CD4-positive, alpha-beta memory T cell (primary cell): ENCODE measurements at regions not wholly inside any gene's neighbourhood (a gene's known extent, or its start where the extent isn't known, plus 50 kb on each side); places are given as distances from the start of the nearest gene placed in this dataset.

Experiments
- CTCF ChIA-PET: fragments of 350-600 bp; sonication (Branson Sonifier 250); formaldehyde crosslinking; loops from one replicate; lab custom pipeline; 2021; ENCODE audit warnings: inconsistent platforms; ENCODE audit not compliant: partially characterized antibody; lab: Charles Lee
- POLR2A ChIA-PET: fragments of 350-600 bp; sonication (Branson Sonifier 250); formaldehyde crosslinking; loops from one replicate; lab custom pipeline; 2021; ENCODE audit not compliant: partially characterized antibody; lab: Charles Lee
- DNase-seq, 5 donors: peaks; one replicate each; pipeline versions ENCODE4 v3.0.0 to v3.0.0-alpha.2; 2020 to 2022; ENCODE audit warnings: mixed read lengths in 1 of 5
- H3K27ac ChIP-seq: one replicate; pipeline ENCODE4 v1.7.0; 2013; ENCODE audit warnings: low read depth, low read length
- H3K27me3 ChIP-seq: 2 replicates; pipeline ENCODE4 v1.7.0; 2013; ENCODE audit warnings: mild to moderate bottlenecking, low read length, moderate library complexity; ENCODE audit not compliant: insufficient read depth
- H3K36me3 ChIP-seq: 2 replicates; pipeline ENCODE4 v1.7.0; 2013; ENCODE audit warnings: mild to moderate bottlenecking, low read length, moderate library complexity; ENCODE audit not compliant: insufficient read depth
- H3K4me1 ChIP-seq: 2 replicates; pipeline ENCODE4 v1.7.0; 2013; ENCODE audit warnings: mild to moderate bottlenecking, low read length, moderate library complexity; ENCODE audit not compliant: insufficient read depth
- H3K4me3 ChIP-seq, 2 donors: one replicate each; pipeline ENCODE4 v1.7.0; 2013; ENCODE audit warnings: low read length in 2 of 2, mild to moderate bottlenecking in 1 of 2
- H3K9me3 ChIP-seq, 2 donors: one replicate each; pipeline ENCODE4 v1.7.0; 2013; ENCODE audit warnings: low read length in 2 of 2, control low read depth in 1 of 2; ENCODE audit not compliant: control insufficient read depth in 1 of 2
- H3K27ac Mint-ChIP-seq, 7 donors: one replicate each; pipeline ENCODE4 v1.8.0; 2020 to 2021; ENCODE audit warnings: mixed read lengths in 7 of 7, mild to moderate bottlenecking in 6 of 7, inconsistent platforms in 3 of 7, moderate library complexity in 3 of 7
- H3K27me3 Mint-ChIP-seq, 2 donors: one replicate each; pipeline ENCODE4 v1.8.0; 2020 to 2021; ENCODE audit warnings: mixed read lengths in 2 of 2
- H3K36me3 Mint-ChIP-seq, 2 donors: one replicate each; pipeline ENCODE4 v1.8.0; 2020 to 2021; ENCODE audit warnings: mixed read lengths in 2 of 2, inconsistent platforms in 1 of 2, mild to moderate bottlenecking in 1 of 2
- H3K4me1 Mint-ChIP-seq, 4 donors: one replicate each; pipeline ENCODE4 v1.8.0; 2020 to 2021; ENCODE audit warnings: mixed read lengths in 4 of 4, mild to moderate bottlenecking in 1 of 4
- H3K4me3 Mint-ChIP-seq, 8 donors: one replicate each; pipeline ENCODE4 v1.8.0; 2020 to 2021; ENCODE audit warnings: mixed read lengths in 8 of 8, mild to moderate bottlenecking in 7 of 8, moderate library complexity in 6 of 8, inconsistent platforms in 3 of 8
- H3K9me3 Mint-ChIP-seq, 8 donors: one replicate each; pipeline ENCODE4 v1.8.0; 2020 to 2021; ENCODE audit warnings: mixed read lengths in 8 of 8, mild to moderate bottlenecking in 5 of 8, inconsistent platforms in 3 of 8, moderate library complexity in 1 of 8
- intact Hi-C: fragments of 100-400 bp; cut with micrococcal nuclease; formaldehyde crosslinking; loops from one replicate; pipeline ENCODE4 v1.15.1; 2023

GRCh38 chr13:64917566-64917965 is 2312.6 kb downstream of the PCDH9 start:
- Histone ChIP-seq H3K36me3 (no peaks in the 10 kb centered on the region), H3K4me3 (no peak overlapping the region), H3K4me1 (no peaks in the 10 kb centered on the region), H3K27me3 (no peaks in the 10 kb centered on the region), H3K27ac (no peak overlapping the region), H3K9me3 (no peaks in the 10 kb centered on the region)
- Mint-ChIP-seq H3K27ac (no peak overlapping the region), H3K4me3 (no peak overlapping the region), H3K9me3 (peaks cover 0 to 20% (median 7%) of the 10 kb centered on the region in 8 donors), H3K27me3 (no peaks in the 10 kb centered on the region), H3K4me1 (no peaks in the 10 kb centered on the region), H3K36me3 (no peaks in the 10 kb centered on the region)
- ChIA-PET CTCF (no interaction called here), POLR2A (no interaction called here)
- DNase-seq = no peak
- intact Hi-C loops = no loop called here

GRCh38 chr13:64912141-64912540 is 2318.0 kb downstream of the PCDH9 start:
- Mint-ChIP-seq H3K9me3 (peaks cover 0 to 26% (median 8%) of the 10 kb centered on the region in 8 donors), H3K27ac (no peak overlapping the region), H3K27me3 (no peaks in the 10 kb centered on the region), H3K36me3 (no peaks in the 10 kb centered on the region), H3K4me3 (no peak overlapping the region), H3K4me1 (no peaks in the 10 kb centered on the region)
- Histone ChIP-seq H3K36me3 (no peaks in the 10 kb centered on the region), H3K4me1 (no peaks in the 10 kb centered on the region), H3K27ac (no peak overlapping the region), H3K27me3 (no peaks in the 10 kb centered on the region), H3K9me3 (no peaks in the 10 kb centered on the region), H3K4me3 (no peak overlapping the region)
- intact Hi-C loops = no loop called here
- ChIA-PET CTCF (no interaction called here), POLR2A (no interaction called here)
- DNase-seq = no peak

- H3K9me3 ChIP-seq = no peaks in the 10 kb centered on the region
- no peak overlapping the region for H3K4me3 ChIP-seq
- Mint-ChIP-seq H3K4me3 (no peak overlapping the region), H3K4me1 (no peaks in the 10 kb centered on the region), H3K27ac (no peak overlapping the region), H3K9me3 (peaks cover 2 to 26% (median 7%) of the 10 kb centered on the region in 8 donors), H3K27me3 (no peaks in the 10 kb centered on the region), H3K36me3 (no peaks in the 10 kb centered on the region)
- no peak overlapping the region for H3K27ac ChIP-seq
- ChIA-PET CTCF (no interaction called here), POLR2A (no interaction called here)
- DNase-seq = no peak
- H3K27me3 ChIP-seq = no peaks in the 10 kb centered on the region
- no peaks in the 10 kb centered on the region for H3K4me1 ChIP-seq
- intact Hi-C loops = no loop called here
- no peaks in the 10 kb centered on the region for H3K36me3 ChIP-seq
Measured at GRCh38 chr13:64910096-64910495, 2320.0 kb downstream of the PCDH9 start.

- ChIA-PET POLR2A (no interaction called here), CTCF (no interaction called here)
- DNase-seq = no peak
- no peaks in the 10 kb centered on the region for H3K4me1 Mint-ChIP-seq
- H3K9me3 ChIP-seq = no peaks in the 10 kb centered on the region
- H3K36me3 Mint-ChIP-seq = no peaks in the 10 kb centered on the region
- no peaks in the 10 kb centered on the region for H3K4me1 ChIP-seq
- no peaks in the 10 kb centered on the region for H3K36me3 ChIP-seq
- no peak overlapping the region for H3K4me3 ChIP-seq
- H3K27ac ChIP-seq = no peak overlapping the region
- no peak overlapping the region for H3K4me3 Mint-ChIP-seq
- H3K9me3 Mint-ChIP-seq = peaks cover 2 to 30% (median 11%) of the 10 kb centered on the region in 8 donors
- intact Hi-C loops = no loop called here
- no peaks in the 10 kb centered on the region for H3K27me3 ChIP-seq
- no peaks in the 10 kb centered on the region for H3K27me3 Mint-ChIP-seq
- H3K27ac Mint-ChIP-seq = no peak overlapping the region
Measured at GRCh38 chr13:64909184-64909583, 2321.0 kb downstream of the PCDH9 start.

GRCh38 chr13:64900039-64900438 is 2330.1 kb downstream of the PCDH9 start:
- no peaks in the 10 kb centered on the region for H3K27me3 Mint-ChIP-seq
- no peaks in the 10 kb centered on the region for H3K36me3 ChIP-seq
- H3K36me3 Mint-ChIP-seq = no peaks in the 10 kb centered on the region
- no peak overlapping the region for H3K27ac Mint-ChIP-seq
- POLR2A ChIA-PET = no interaction called here
- H3K9me3 ChIP-seq = peaks cover 0 to 3% of the 10 kb centered on the region in 2 donors
- H3K4me1 ChIP-seq = no peaks in the 10 kb centered on the region
- intact Hi-C loops = no loop called here
- peaks cover 3 to 27% (median 12%) of the 10 kb centered on the region in 8 donors for H3K9me3 Mint-ChIP-seq
- no peaks in the 10 kb centered on the region for H3K27me3 ChIP-seq
- H3K27ac ChIP-seq = no peak overlapping the region
- CTCF ChIA-PET = no interaction called here
- H3K4me3 ChIP-seq = no peak overlapping the region
- H3K4me3 Mint-ChIP-seq = no peak overlapping the region
- no peaks in the 10 kb centered on the region for H3K4me1 Mint-ChIP-seq
- peak in 1 of 5 donors; percentile 39 for DNase-seq

- no peaks in the 10 kb centered on the region for H3K36me3 Mint-ChIP-seq
- no peak overlapping the region for H3K27ac Mint-ChIP-seq
Measured at GRCh38 chr13:64884976-64885375, 2345.2 kb downstream of the PCDH9 start.

GRCh38 chr13:64877176-64877575 is 2353.0 kb downstream of the PCDH9 start:
- Mint-ChIP-seq H3K4me3 (no peak overlapping the region), H3K27me3 (no peaks in the 10 kb centered on the region), H3K9me3 (peaks cover 0 to 8% (median 3%) of the 10 kb centered on the region in 8 donors), H3K4me1 (no peaks in the 10 kb centered on the region), H3K27ac (no peak overlapping the region), H3K36me3 (no peaks in the 10 kb centered on the region)
- DNase-seq = peak in 1 of 5 donors; percentile 16
- Histone ChIP-seq H3K4me1 (no peaks in the 10 kb centered on the region), H3K4me3 (no peak overlapping the region), H3K36me3 (no peaks in the 10 kb centered on the region), H3K27ac (no peak overlapping the region), H3K27me3 (no peaks in the 10 kb centered on the region), H3K9me3 (no peaks in the 10 kb centered on the region)
- CTCF ChIA-PET = no interaction called here
- POLR2A ChIA-PET = no interaction called here
- intact Hi-C loops = no loop called here

More at GRCh38 chr13:64884976-64885375, 2345.2 kb downstream of the PCDH9 start:
- Mint-ChIP-seq H3K4me3 (no peak overlapping the region), H3K9me3 (peaks cover 0 to 10% (median 5%) of the 10 kb centered on the region in 8 donors), H3K4me1 (no peaks in the 10 kb centered on the region), H3K27me3 (no peaks in the 10 kb centered on the region)
- intact Hi-C loops = no loop called here
- Histone ChIP-seq H3K36me3 (no peaks in the 10 kb centered on the region), H3K4me1 (no peaks in the 10 kb centered on the region), H3K4me3 (no peak overlapping the region), H3K9me3 (no peaks in the 10 kb centered on the region), H3K27me3 (no peaks in the 10 kb centered on the region), H3K27ac (no peak overlapping the region)
- no peak for DNase-seq
- ChIA-PET POLR2A (no interaction called here), CTCF (no interaction called here)

GRCh38 chr13:64871742-64872141 is 2358.4 kb downstream of the PCDH9 start:
- H3K27me3 Mint-ChIP-seq = no peaks in the 10 kb centered on the region
- no peaks in the 10 kb centered on the region for H3K4me1 Mint-ChIP-seq
- H3K27ac ChIP-seq = no peak overlapping the region
- no peaks in the 10 kb centered on the region for H3K4me1 ChIP-seq
- H3K36me3 ChIP-seq = no peaks in the 10 kb centered on the region
- H3K9me3 ChIP-seq = no peaks in the 10 kb centered on the region
- no peak overlapping the region for H3K4me3 Mint-ChIP-seq
- intact Hi-C loops = no loop called here
- no peaks in the 10 kb centered on the region for H3K36me3 Mint-ChIP-seq
- no peaks in the 10 kb centered on the region for H3K27me3 ChIP-seq
- H3K27ac Mint-ChIP-seq = no peak overlapping the region
- peaks cover 0 to 10% (median 7%) of the 10 kb centered on the region in 8 donors for H3K9me3 Mint-ChIP-seq
- DNase-seq = peak in 1 of 5 donors; percentile 17
- no peak overlapping the region for H3K4me3 ChIP-seq
- CTCF ChIA-PET = no interaction called here
- POLR2A ChIA-PET = no interaction called here
